ENCODE measurements at regions not wholly inside any gene's neighbourhood (a gene's known extent, or its start where the extent isn't known, plus 50 kb on each side); places are given as distances from the start of the nearest gene placed in this dataset.

GRCh38 chr16:73978407-73978784, 318.2 kb upstream of the PSMD7 start:
- Histone ChIP-seq H3K9ac (ENCODE audit: low read length) (no peak overlapping the region), H3K27ac (ENCODE audit: low read length, poor library complexity, severe bottlenecking) (no peak overlapping the region), H2BK120ac (ENCODE audit: low read depth, low read length) (no peak overlapping the region), H2AFZ (ENCODE audit: low read depth, low read length) (no peak overlapping the region), H3K23ac (ENCODE audit: low read length in 2 of 2) (no peak overlapping the region), H4K8ac (ENCODE audit: low read length) (no peak overlapping the region), H3K18ac (ENCODE audit: low read depth in 1 of 2, low read length in 2 of 2) (no peak overlapping the region), H3K4me2 (ENCODE audit: low read length, poor library complexity, severe bottlenecking) (no peak overlapping the region), H3K14ac (ENCODE audit: low read length in 2 of 2) (no peak overlapping the region), H3K4me3 (ENCODE audit: insufficient read depth in 1 of 2, low read depth in 1 of 2, low read length in 2 of 2) (no peak overlapping the region), H3K4me1 (ENCODE audit: control insufficient read depth, insufficient read depth, low read depth, low read length) (peaks cover 2% of the 10 kb centered on the region), H2AK5ac (ENCODE audit: low read length, severe bottlenecking) (no peak overlapping the region), H3K4ac (ENCODE audit: low read depth in 1 of 2, low read length in 2 of 2) (no peak overlapping the region), H2BK12ac (ENCODE audit: low read length in 2 of 2) (no peak overlapping the region), H2BK5ac (ENCODE audit: low read depth, low read length, poor library complexity, severe bottlenecking) (no peak overlapping the region), H4K91ac (ENCODE audit: low read length) (no peak overlapping the region), H3K27me3 (ENCODE audit: control insufficient read depth in 1 of 2, insufficient read depth in 1 of 2, low read length in 2 of 2) (peaks cover 0 to 7% of the 10 kb centered on the region in 2 experiments), H2BK15ac (ENCODE audit: low read depth, poor library complexity, severe bottlenecking) (no peak overlapping the region), H3K9me3 (ENCODE audit: control insufficient read depth, low read length) (peaks cover 11% of the 10 kb centered on the region), H3K79me1 (replicated peaks; ENCODE audit: low read length, poor library complexity, severe bottlenecking) (no peaks in the 10 kb centered on the region), H3K36me3 (ENCODE audit: control insufficient read depth in 1 of 2, insufficient read depth in 2 of 2, low read depth in 1 of 2, low read length in 2 of 2) (no peaks in the 10 kb centered on the region)
- DNase-seq = no peak
- 84% methylated on average over 5 of the region's 5 CpGs for WGBS

GRCh38 chr16:73976644-73977043, 320.0 kb upstream of the PSMD7 start:
- Histone ChIP-seq H3K4me3 (ENCODE audit: insufficient read depth in 1 of 2, low read depth in 1 of 2, low read length in 2 of 2) (no peak overlapping the region), H2AK5ac (ENCODE audit: low read length, severe bottlenecking) (no peak overlapping the region), H3K4me2 (ENCODE audit: low read length, poor library complexity, severe bottlenecking) (no peak overlapping the region), H3K4ac (ENCODE audit: low read depth in 1 of 2, low read length in 2 of 2) (no peak overlapping the region), H3K23ac (ENCODE audit: low read length in 2 of 2) (no peak overlapping the region), H3K27ac (ENCODE audit: low read length, poor library complexity, severe bottlenecking) (no peak overlapping the region), H2BK12ac (ENCODE audit: low read length in 2 of 2) (no peak overlapping the region), H2BK5ac (ENCODE audit: low read depth, low read length, poor library complexity, severe bottlenecking) (no peak overlapping the region), H3K14ac (ENCODE audit: low read length in 2 of 2) (no peak overlapping the region), H2AFZ (ENCODE audit: low read depth, low read length) (no peak overlapping the region), H3K18ac (ENCODE audit: low read depth in 1 of 2, low read length in 2 of 2) (no peak overlapping the region), H3K36me3 (ENCODE audit: control insufficient read depth in 1 of 2, insufficient read depth in 2 of 2, low read depth in 1 of 2, low read length in 2 of 2) (no peaks in the 10 kb centered on the region), H3K9me3 (ENCODE audit: control insufficient read depth, low read length) (no peaks in the 10 kb centered on the region), H2BK120ac (ENCODE audit: low read depth, low read length) (no peak overlapping the region), H3K4me1 (ENCODE audit: control insufficient read depth, insufficient read depth, low read depth, low read length) (peaks cover 2% of the 10 kb centered on the region), H4K91ac (ENCODE audit: low read length) (no peak overlapping the region), H4K8ac (ENCODE audit: low read length) (no peak overlapping the region), H2BK15ac (ENCODE audit: low read depth, poor library complexity, severe bottlenecking) (no peak overlapping the region), H3K27me3 (ENCODE audit: control insufficient read depth in 1 of 2, insufficient read depth in 1 of 2, low read length in 2 of 2) (peaks cover 0 to 7% of the 10 kb centered on the region in 2 experiments), H3K9ac (ENCODE audit: low read length) (no peak overlapping the region), H3K79me1 (replicated peaks; ENCODE audit: low read length, poor library complexity, severe bottlenecking) (no peaks in the 10 kb centered on the region)
- 67% methylated on average over 2 of the region's 3 CpGs for whole genome bisulfite sequencing
- no peak for DNase-seq

GRCh38 chr16:73973174-73973573, 323.4 kb upstream of the PSMD7 start:
- peaks cover 2% of the 10 kb centered on the region for H3K4me1 ChIP-seq (ENCODE audit: control insufficient read depth, insufficient read depth, low read depth, low read length)
- H2AK5ac ChIP-seq (ENCODE audit: low read length, severe bottlenecking) = no peak overlapping the region
- peaks cover 0 to 7% of the 10 kb centered on the region in 2 experiments for H3K27me3 ChIP-seq (ENCODE audit: control insufficient read depth in 1 of 2, insufficient read depth in 1 of 2, low read length in 2 of 2)
- H2AFZ ChIP-seq (ENCODE audit: low read depth, low read length) = no peak overlapping the region
- no peak overlapping the region for H3K4me3 ChIP-seq (ENCODE audit: insufficient read depth in 1 of 2, low read depth in 1 of 2, low read length in 2 of 2)
- no peak overlapping the region for H3K14ac ChIP-seq (ENCODE audit: low read length in 2 of 2)
- H3K18ac ChIP-seq (ENCODE audit: low read depth in 1 of 2, low read length in 2 of 2) = no peak overlapping the region
- H3K79me1 ChIP-seq (replicated peaks; ENCODE audit: low read length, poor library complexity, severe bottlenecking) = no peaks in the 10 kb centered on the region
- H3K23ac ChIP-seq (ENCODE audit: low read length in 2 of 2) = no peak overlapping the region
- H2BK12ac ChIP-seq (ENCODE audit: low read length in 2 of 2) = no peak overlapping the region
- no peaks in the 10 kb centered on the region for H3K9me3 ChIP-seq (ENCODE audit: control insufficient read depth, low read length)
- H4K91ac ChIP-seq (ENCODE audit: low read length) = no peak overlapping the region
- H3K27ac ChIP-seq (ENCODE audit: low read length, poor library complexity, severe bottlenecking) = no peak overlapping the region
- no peak overlapping the region for H3K4me2 ChIP-seq (ENCODE audit: low read length, poor library complexity, severe bottlenecking)
- H2BK15ac ChIP-seq (ENCODE audit: low read depth, poor library complexity, severe bottlenecking) = no peak overlapping the region
- no peak overlapping the region for H2BK5ac ChIP-seq (ENCODE audit: low read depth, low read length, poor library complexity, severe bottlenecking)
- H3K4ac ChIP-seq (ENCODE audit: low read depth in 1 of 2, low read length in 2 of 2) = no peak overlapping the region
- no peak overlapping the region for H2BK120ac ChIP-seq (ENCODE audit: low read depth, low read length)
- no peak for DNase-seq
- WGBS = 74% methylated on average over 3 of the region's 4 CpGs
- H3K36me3 ChIP-seq (ENCODE audit: control insufficient read depth in 1 of 2, insufficient read depth in 2 of 2, low read depth in 1 of 2, low read length in 2 of 2) = no peaks in the 10 kb centered on the region
- no peak overlapping the region for H4K8ac ChIP-seq (ENCODE audit: low read length)
- H3K9ac ChIP-seq (ENCODE audit: low read length) = no peak overlapping the region

- Histone ChIP-seq H2BK5ac (ENCODE audit: low read depth, low read length, poor library complexity, severe bottlenecking) (no peak overlapping the region), H3K4ac (ENCODE audit: low read depth in 1 of 2, low read length in 2 of 2) (no peak overlapping the region), H3K4me3 (ENCODE audit: insufficient read depth in 1 of 2, low read depth in 1 of 2, low read length in 2 of 2) (no peak overlapping the region), H3K4me1 (ENCODE audit: control insufficient read depth, insufficient read depth, low read depth, low read length) (no peaks in the 10 kb centered on the region), H2AFZ (ENCODE audit: low read depth, low read length) (no peak overlapping the region), H2BK12ac (ENCODE audit: low read length in 2 of 2) (no peak overlapping the region), H3K18ac (ENCODE audit: low read depth in 1 of 2, low read length in 2 of 2) (no peak overlapping the region), H2AK5ac (ENCODE audit: low read length, severe bottlenecking) (no peak overlapping the region), H2BK15ac (ENCODE audit: low read depth, poor library complexity, severe bottlenecking) (no peak overlapping the region), H3K36me3 (ENCODE audit: control insufficient read depth in 1 of 2, insufficient read depth in 2 of 2, low read depth in 1 of 2, low read length in 2 of 2) (no peaks in the 10 kb centered on the region), H3K14ac (ENCODE audit: low read length in 2 of 2) (no peak overlapping the region), H3K27me3 (ENCODE audit: control insufficient read depth in 1 of 2, insufficient read depth in 1 of 2, low read length in 2 of 2) (no peaks in the 10 kb centered on the region), H3K27ac (ENCODE audit: low read length, poor library complexity, severe bottlenecking) (no peak overlapping the region), H4K91ac (ENCODE audit: low read length) (no peak overlapping the region), H3K4me2 (ENCODE audit: low read length, poor library complexity, severe bottlenecking) (no peak overlapping the region), H3K9me3 (ENCODE audit: control insufficient read depth, low read length) (no peaks in the 10 kb centered on the region), H3K23ac (ENCODE audit: low read length in 2 of 2) (no peak overlapping the region), H3K79me1 (replicated peaks; ENCODE audit: low read length, poor library complexity, severe bottlenecking) (no peaks in the 10 kb centered on the region), H3K9ac (ENCODE audit: low read length) (no peak overlapping the region), H4K8ac (ENCODE audit: low read length) (no peak overlapping the region), H2BK120ac (ENCODE audit: low read depth, low read length) (no peak overlapping the region)
- DNase-seq = no peak
- 77% methylated on average over 3 of the region's 5 CpGs for WGBS
These were observed 329.8 kb upstream of the PSMD7 start for GRCh38 chr16:73966851-73967250.

All from mesenchymal stem cell (in vitro differentiated cells and primary cell).